GM19351 (cell line): ENCODE measurements at regions not wholly inside any gene's neighbourhood (a gene's known extent, or its start where the extent isn't known, plus 50 kb on each side); places are given as distances from the start of the nearest gene placed in this dataset.

Experiments used
- ATAC-seq: cut with Tn5 transposase; IDR thresholded peaks from one replicate; pipeline ENCODE4 v1.9.1; 2021; ENCODE audit warnings: mild to moderate bottlenecking, moderate library complexity; ENCODE audit not compliant: unreplicated experiment

DNA sequence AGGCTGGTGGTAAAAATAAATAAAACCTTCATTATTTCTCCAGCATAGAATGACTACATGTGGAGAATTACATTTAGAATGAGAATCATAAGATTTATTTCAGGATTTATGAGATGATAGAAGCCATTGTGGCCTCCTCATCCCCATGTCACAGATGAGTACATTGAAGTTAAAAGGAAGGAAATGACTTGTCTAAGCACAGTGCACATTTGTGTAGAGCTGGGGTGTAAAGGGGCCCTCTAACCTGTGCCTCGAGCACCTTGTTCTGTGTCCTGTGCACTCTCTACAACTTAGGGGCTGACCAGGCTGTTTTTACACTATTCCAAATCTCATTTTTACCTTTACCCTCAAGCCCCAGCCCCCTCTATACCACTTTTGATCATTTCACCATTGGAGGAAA, 179.4 kb downstream of the RHOU start:
- no peak for ATAC-seq

DNA sequence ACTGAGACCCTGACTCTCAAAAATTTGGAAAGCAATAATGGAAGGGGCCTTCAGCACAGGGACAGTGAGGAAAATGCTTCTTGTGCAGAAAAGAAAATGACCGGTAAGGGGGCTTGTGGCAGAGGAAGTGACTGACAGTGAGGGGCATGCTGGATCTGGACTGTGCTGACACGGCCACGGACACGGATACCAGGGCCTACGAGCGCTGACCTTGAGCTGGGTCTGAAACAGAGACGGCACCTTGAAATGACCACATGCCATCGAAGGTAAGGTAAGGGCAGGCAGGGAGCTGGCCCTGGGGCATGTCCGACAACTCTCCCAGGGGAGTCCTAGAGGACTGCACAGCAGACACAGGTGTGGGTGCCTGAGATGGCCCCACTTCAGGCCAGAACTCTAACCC, 182.1 kb downstream of the RHOU start:
- no peak for ATAC-seq

DNA sequence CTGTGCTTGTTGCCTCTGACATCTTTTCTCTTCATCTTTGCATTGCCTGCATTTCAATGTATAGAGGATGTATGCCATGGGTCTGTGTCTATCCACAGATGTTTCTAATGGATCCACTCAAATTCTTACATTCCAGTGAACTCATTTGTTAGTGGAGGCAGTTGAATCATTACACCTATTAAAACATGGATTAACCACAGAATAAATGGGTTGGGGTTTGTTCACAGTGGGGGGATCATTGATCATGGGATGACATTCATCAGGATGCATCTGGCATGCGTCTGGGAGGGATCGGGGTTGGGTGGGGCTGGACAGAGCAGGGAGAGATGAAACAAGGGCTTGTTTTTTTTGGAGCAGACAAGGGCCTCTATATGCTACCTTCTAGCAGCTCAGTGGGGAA, 182.5 kb downstream of the RHOU start:
- ATAC-seq = no peak

DNA sequence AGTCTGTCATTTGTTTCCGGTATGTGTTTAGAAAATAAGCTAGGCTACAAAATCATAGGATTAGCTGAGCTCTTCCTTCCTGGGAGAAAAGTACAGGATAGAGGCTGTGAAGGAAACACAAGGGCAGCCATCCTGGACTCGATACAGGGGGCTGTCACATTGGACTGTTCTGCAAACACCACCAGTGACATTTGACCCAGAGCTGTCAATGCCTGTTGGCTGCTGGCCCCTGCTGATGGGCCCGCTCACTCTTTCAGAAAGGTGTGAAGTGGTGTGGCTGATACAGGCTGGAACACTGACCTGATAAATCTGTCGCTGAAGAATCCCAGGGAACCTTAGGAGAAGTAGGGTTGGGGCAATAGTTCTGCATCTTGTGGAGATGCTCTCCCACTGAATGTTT, 183.1 kb downstream of the RHOU start:
- ATAC-seq = no peak

DNA sequence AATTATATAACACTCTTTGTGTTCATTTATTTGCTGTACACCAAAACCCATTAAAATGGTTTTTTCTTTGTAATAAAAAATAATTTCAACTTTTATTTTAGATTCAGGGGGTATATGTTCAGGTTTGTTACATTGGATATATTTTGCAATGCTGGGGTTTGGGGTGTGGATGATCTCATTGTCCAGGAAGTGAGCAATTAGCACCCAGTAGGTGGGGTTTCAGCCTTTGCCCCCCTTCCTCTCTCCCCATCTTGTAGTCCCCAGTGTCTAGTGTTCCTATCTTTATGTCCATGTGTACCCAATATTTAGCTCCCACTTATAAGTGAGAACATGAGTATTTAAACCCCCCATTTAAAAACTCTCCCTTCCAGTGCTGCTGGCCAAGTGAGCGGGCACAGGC, 184.6 kb downstream of the RHOU start:
- ATAC-seq = no peak

DNA sequence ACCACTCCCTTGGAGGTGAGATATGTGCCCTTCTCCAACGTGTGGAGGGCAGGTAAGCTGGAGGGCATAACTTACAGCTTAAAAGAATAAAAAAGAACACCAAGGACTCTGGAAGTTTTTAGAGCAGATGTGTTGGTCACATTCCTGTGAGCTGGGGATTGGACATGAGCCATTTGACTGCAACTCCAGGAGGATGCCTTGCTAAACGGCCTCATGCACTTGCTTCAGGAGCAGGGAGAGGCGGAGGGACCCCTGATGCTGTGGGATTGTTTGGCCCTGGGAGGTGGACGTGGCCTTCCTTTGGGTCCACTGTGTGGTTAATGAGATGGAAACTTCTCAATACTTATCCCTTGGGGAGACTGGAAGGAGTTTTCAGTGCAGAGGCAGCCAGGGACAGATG, 185.6 kb downstream of the RHOU start:
- no peak for ATAC-seq

DNA sequence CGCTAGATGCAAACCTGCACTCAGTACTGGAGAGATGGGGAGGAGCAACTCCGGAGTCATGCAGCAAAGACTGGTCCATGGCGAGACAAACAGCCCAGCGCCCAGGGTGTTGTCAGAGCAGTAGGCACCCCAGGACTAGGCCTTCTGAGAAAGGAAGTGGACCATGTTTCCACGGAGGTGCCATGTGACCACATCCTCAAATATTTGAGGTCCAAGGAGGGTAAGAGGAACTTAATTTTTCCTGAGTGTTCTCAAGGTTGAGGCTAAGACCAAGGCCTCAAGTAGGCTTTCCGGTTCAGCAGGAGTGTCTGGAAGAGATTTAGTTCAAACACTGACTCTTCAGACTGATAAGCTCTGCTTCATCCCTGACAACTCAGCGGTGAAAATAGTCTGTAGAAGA, 186.2 kb downstream of the RHOU start:
- no peak for ATAC-seq

DNA sequence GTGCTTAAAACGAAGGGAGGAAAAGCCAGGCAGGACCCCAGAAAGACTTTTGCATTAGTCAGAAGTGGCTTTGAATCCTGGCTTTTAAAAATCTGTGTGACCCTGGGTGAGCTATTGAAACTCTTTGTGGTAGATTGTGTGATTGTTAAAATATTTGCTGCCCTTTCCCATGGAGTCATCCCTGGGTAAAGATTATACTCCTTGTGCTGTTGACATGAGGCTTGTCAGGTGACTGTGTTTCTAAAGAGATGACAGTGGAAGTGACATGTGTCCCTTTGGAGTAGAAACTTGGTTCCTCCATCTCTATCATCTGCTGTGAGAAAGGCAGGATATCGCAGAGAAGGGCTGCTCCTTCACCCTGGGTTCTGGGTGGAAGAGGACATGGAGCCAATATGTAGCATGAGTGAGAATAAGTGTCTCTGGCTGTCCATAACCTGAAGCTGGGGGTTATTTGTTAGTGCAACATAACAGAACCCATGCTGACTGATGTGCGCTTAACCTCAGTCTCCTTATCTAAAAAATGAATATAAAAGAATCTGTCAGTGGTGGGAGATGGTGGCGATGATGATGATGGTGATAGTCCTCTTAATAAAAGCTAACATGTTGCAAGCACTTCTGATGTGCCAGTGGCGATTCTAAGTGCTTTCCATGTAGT, 187.6 kb downstream of the RHOU start:
- no peak for ATAC-seq

DNA sequence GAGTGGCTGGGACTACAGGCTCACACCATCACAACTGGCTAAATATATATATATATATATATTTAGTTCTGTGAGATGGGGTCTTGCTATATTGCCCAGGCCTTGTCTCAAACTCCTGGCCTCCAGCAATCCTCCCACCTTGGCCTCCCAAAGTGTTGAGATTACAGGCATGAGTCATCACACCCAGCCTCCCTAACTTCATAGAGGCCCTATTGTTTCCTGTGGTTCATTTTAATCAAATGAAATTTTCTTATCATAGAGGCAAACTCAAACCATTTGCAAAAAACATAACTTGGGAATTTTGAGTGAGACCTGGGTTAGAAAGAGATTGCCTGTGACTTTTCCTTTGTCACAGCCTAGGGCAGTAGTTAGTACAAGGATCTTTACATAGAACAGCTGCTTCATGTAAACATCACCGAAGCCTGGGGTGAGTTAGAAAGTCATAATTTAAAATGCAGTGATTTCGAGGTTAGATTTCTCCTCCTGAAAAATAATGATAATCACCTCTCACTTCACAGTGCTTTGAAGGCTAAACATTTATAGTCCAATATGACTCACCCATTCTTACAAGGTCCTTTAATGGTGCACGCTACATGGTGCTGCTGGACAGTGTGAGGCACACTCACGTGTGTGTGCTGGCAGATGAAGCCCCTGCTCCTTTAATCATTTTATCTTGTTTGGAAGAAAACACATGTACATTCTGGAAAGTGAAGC, 188.9 kb downstream of the RHOU start:
- no peak for ATAC-seq

DNA sequence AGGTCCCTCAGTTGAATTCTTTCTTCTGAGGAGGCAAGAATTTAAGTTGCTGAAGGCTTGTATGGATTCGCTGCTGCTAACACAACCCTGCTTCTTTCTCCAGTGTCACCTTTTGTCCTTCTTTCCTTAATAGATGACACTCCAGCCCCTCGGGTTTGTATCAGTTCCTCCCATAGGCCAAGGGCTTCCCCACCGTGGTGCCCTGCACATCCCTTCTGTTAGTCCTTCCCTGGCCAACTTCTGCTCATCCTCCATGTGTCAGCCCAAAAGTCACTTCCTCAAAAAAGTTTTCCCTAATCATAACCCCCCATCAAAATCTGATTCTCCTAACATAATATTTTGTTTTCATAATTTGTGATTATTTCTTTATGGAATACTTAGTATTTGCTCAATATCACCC, 190.4 kb downstream of the RHOU start:
- no peak for ATAC-seq

DNA sequence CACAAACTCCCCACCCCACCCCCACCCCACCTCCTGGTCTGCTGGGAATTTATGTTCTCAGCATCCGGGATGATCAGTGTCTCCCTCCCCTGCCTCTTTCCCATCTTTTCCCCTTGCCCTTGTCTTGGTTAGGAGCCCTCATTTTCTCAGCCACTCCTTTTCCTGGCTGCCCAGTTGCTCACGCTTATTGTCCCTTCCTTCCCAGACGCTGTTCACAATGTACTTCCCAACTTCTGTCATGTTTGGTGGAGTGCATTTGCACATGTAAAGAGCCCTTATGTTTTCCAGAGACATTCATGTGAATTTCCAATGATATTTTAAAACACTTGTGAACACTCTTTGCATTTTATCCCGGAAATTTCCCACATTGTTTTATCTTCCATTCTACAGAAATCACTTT, 192.1 kb downstream of the RHOU start:
- no peak for ATAC-seq

DNA sequence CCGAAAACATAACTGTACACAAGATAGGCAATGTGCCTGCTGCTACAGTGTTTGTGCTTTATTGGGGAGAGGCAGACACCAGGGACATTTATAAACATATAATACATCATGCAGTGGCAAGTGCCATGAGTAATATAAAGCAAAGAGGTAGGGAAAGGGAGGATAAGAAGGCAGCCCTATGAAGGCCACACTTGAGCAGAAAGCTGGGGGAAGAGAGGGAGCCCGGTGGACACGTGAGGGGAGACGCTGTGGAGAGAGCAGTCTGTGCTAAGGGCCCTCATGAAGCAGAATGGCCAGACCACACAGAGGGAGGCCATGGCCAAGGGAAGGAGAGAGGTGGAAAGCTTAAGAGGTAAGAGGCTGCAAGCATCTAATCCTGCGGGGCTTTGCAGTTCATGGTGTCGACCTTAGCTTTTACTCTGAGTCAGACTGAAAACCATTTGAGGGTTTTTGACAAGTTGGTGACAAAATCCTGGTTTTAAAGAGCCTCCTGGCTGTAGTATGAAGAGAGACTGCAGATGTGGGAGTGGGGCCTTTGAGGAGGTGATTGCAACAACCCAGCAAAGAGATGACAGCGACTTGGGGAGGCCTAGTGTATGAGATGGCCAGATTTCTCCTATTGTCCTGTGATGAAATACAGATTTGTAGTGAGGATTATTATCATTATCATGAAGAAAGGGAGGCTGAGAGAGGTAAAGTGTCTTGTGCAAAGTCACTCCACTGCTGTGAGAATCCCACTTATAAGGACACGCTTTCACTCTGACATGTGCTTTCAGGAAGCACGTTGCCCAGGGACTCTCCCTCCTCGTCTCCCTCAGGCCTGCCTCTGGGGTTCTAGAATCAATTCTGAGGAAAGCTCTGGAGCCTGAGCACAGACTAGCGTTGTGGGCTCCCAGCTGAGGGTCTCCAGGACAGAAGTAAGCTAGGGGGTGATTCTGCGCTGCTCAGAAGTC, 192.9 kb downstream of the RHOU start:
- peak; percentile 62 for ATAC-seq

DNA sequence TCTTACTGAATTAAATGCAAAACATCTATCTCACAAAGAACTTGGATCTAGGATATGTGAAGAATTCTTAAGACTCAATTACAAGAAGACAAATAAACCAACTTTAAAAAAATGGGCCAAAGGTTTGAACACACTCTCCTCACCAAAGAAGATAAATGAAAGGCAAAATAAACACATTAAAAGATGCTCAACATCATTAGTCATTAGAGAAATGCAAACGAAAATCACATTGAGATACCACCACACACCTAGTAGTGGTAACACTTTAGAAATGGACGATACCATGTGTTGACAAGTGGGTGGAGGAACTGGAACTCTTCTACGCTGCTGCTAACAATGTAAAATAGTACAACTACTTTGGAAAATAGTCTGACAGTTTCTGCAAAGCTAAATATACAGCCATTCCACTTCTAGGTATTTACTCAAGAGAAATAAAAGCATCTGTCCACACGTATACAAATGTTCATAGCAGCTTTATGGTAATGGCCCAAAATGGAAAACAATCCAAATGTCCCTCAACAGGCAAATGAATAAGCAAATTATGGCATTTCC, 194.3 kb downstream of the RHOU start:
- ATAC-seq = no peak

DNA sequence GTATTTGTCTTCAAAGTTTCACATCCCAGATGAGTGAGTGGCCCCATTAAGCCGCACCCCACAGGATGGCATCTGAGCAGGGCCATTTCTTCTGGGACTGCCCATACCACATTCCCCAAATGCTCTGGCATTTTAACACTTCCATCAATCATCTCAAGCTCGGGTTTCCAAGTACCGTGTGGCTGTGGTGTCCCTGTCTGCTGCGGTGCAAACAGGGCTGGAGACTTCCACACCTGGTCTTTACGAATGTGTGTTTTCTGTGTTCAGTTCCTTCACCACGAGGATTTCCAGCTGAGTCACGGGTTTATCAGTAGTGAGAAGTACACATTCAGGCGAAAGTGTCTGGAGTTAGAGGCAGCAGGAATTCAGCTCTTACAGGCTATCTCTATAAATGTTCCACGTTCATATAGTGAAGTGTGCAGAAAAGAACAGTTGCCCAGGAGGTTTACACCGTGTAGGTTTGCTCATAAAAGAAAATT, 195.2 kb downstream of the RHOU start:
- ATAC-seq = no peak

DNA sequence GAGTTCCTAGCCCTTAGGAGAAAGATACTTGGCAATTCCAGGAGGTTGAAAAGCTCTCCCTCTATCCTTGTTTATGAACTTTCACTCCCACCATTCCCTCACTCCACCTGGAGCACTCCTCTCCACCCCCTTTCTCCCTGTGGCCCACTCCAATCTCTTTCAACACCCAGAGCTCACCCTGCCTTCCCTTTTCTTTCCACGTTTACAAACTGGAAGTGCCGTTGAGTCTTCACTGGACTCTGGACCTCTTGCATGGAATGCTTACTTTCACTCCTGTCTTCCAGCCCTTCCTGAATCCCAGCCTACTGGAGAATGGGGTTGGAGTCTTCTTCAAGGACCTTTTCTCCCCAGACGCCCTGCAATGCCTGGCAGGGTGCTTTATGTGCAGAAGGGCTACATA, 198.5 kb downstream of the RHOU start:
- no peak for ATAC-seq

DNA sequence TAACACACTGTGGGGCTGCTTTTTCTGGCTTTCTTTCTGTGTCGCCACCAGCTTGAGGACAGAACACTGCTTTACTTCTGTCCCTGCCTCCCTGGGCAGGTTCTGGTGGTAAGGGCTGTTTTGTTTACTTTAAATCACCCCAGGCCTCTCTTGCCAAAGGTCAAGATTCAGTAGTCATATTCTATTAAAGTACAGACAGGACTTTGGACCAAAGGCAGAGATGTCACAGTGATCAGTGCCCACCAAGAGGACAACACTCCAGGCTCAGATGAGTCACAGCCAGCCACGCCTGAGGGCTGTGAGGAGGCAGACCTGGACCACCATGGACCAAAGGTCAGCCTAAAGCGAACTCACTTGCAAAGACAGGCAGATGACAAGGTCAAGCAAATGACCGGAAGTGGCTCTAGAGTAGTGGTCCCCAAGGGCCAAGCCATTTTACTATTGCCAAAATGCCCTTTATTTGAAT, 200.0 kb downstream of the RHOU start:
- ATAC-seq = no peak

DNA sequence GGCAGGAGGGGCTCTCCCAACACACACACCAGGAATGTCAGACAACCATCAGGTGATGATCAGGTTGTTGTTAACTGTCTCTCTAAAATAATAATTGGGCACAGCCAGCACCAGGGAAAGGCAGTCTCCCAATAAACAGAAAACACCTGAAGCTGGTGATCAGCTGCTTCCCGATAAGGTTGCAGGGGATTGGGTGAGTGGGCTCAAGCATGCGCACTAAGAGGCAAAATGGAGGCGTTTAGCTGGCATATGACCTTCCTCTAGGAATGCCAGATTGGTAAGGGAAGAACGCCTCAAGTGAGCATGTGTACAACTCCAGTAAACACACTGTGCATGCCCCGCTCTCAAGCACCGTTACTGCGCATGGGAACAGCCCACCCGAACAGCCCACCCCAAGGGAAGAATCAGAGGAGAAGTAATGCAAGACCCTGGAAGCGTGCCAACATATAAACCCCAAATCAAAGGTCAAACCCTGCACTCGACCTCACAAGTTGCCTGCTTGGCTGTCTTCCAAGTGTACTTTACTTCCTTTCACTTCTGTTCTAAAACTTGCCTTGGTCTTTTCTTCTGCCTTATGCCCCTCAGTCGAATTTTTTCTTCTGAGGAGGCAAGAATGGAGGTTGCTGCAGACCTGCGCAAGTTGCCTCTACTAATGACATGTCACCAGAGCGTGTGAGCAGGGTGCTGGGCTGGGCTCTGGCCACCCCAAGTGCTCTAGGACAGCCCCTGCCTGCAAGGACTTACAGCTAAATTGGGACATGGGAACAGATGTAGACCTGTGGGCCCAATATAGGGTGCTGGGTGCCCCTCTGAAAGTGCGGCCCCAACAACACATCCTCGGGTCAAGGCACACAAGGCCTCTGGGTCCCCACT, 200.8 kb downstream of the RHOU start:
- ATAC-seq = no peak

DNA sequence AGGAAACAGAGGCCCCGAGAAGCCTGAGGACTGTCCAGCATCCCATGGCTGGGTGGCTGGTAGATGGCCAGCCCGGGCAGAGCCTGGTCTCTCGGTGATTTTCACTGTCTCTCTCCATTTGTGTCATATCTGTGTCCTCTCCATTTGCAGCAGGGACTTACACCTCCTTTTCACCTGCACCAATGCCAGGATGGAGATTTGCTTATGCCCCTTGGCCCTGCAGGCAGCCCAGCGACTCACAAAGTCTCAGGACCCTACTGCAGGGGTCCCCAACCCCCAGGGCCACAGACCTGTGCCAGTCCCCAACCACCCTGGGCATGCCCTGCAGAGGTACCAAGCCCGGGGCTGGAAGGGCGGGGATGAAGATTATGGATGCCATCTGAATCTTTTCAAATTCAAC, 201.6 kb downstream of the RHOU start:
- ATAC-seq = no peak

DNA sequence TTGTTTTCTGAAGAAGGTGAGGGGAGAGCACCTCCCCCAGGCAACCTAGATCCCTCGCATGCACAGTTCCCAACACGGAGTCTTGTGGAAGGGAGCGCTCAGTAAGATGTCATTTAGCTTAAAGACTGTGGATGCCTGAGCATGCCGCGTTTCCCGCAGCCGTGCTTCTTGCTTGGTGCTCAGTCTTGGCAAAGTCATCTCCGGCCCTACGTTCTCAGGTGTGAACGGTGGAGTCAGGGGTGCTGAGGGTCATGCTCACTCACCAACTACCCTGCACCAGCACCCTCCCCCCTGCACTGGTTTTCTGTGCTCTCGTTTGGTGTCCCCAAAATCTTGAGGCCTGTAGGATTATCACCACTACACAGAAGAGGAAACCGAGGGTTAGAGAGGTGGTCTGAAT, 202.1 kb downstream of the RHOU start:
- no peak for ATAC-seq

DNA sequence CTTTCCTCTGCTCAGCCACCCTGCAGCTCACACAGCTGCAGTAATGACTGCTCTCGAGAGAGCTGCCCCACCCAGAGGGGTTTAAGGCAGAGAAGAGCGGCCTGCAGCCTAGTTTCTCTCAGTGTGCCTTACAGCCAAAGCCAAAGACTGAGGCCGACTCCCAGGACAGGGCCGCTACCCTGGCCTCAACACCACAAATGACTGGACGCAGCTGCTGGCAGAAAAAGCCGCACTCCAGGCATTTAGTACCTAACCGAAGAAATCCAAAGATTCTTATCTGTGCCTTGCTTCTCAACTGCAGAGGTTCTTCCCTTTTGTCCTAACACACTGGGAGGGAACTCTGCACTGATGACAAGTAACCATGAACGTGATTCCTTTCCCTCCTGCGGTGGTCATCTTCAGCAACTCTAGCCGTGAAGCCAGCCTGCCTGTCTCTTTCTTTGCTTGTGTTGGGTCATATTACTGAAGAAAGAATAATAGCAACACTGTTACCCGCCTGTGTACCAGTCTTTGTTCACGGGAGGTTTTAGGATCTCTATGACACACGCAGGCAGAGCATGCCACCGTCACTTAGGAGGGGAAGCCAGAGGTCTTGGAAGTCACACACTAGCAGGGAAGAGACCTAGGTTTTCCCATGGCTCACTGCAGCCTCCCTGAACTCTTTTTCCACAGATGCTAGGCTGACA, 202.7 kb downstream of the RHOU start:
- no peak for ATAC-seq
